SK-N-SH treated with all-trans-retinoic acid at 6 μM for 48 hours (cell line): ENCODE measurements at regions not wholly inside any gene's neighbourhood (a gene's known extent, or its start where the extent isn't known, plus 50 kb on each side); places are given as distances from the start of the nearest gene placed in this dataset.

Experiments
- ARNTL ChIP-seq: fragments of 450-650 bp; formaldehyde crosslinking; IDR thresholded peaks from 2 replicates; pipeline ENCODE4 v1.5.0; 2020; ENCODE audit warnings: low read depth, mild to moderate bottlenecking, moderate library complexity, borderline replicate concordance
- BACH2 ChIP-seq: fragments of 250-450 bp; sonication (Bioruptor Pico); IDR thresholded peaks from 2 replicates; pipeline ENCODE4 v1.9.0; 2021; ENCODE audit warnings: mild to moderate bottlenecking, borderline replicate concordance
- RARB ChIP-seq: fragments of 250-450 bp; sonication (Bioruptor Pico); IDR thresholded peaks from 2 replicates; pipeline ENCODE4 v1.8.0; 2021; ENCODE audit warnings: mild to moderate bottlenecking, moderate library complexity
- SNAI2 ChIP-seq: fragments of 250-450 bp; sonication (Bioruptor Pico); IDR thresholded peaks from 2 replicates; pipeline ENCODE4 v1.5.0; 2020; ENCODE audit warnings: mild to moderate bottlenecking, moderate library complexity
- ZFP3 ChIP-seq: fragments of 250-450 bp; sonication (Bioruptor Pico); IDR thresholded peaks from 2 replicates; pipeline ENCODE4 v1.5.0; 2020; ENCODE audit warnings: mild to moderate bottlenecking, moderate library complexity
- ZFP30 ChIP-seq: fragments of 450-650 bp; formaldehyde crosslinking; IDR thresholded peaks from 2 replicates; pipeline ENCODE4 v1.5.0; 2022; ENCODE audit warnings: mild to moderate bottlenecking, moderate library complexity
- ZNF70 ChIP-seq: fragments of 450-650 bp; formaldehyde crosslinking; IDR thresholded peaks from 2 replicates; pipeline ENCODE4 v1.5.0; 2020; ENCODE audit warnings: mild to moderate bottlenecking, moderate library complexity
- TF ChIP-seq, protein P1 (sequence below): fragments of 250-450 bp; sonication (Bioruptor Pico); IDR thresholded peaks from 2 replicates; pipeline ENCODE4 v1.8.0; 2020; ENCODE audit warnings: mild to moderate bottlenecking, moderate library complexity, borderline replicate concordance
- TF ChIP-seq, protein P2 (sequence below): fragments of 250-450 bp; sonication (Bioruptor Pico); IDR thresholded peaks from 2 replicates; pipeline ENCODE4 v1.5.1; 2020; ENCODE audit warnings: low read depth, mild to moderate bottlenecking, moderate library complexity
- TF ChIP-seq, protein P3 (sequence below): fragments of 250-450 bp; sonication (Bioruptor Pico); IDR thresholded peaks from 2 replicates; pipeline ENCODE4 v1.5.0; 2020; ENCODE audit warnings: mild to moderate bottlenecking, moderate library complexity

DNA sequence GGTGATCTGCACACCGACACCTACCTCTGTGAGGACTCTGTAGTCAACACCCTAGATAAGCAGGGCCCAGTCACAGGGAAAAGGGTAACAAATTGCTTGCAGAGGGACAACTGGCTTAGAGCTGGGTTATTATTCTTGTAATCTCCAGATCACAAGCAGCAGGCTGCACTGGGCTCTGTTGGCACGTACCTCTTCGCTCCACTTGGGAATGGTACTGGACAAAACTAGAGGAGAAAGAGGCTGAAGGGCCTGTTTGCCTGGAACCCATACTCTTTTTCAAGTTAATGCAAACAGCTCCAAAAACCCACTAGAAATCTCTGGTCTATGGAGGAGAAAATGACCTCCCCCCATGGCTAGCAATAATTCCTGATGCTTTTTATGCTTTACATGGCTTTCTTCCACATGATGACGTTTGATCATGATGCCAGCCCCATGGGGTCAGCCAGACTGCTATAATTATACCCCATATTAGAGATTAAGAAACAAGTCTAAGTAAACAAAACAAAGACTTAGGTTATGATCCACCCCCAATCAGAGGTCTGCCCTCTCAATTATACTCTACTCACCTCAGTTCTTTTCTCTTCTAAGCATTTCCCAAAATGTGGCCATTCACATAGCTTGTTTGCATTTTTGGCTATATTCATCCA lies 190.0 kb downstream of the UNC5CL start:
- TF ChIP-seq ZFP3 (CRISPR knock-in tag) (no peak), BACH2 (CRISPR knock-in tag) (no peak), ZFP30 (CRISPR knock-in tag) (no peak), SNAI2 (CRISPR knock-in tag) (no peak), ZNF70 (no peak), RARB (CRISPR knock-in tag) (no peak), ARNTL (CRISPR knock-in tag) (no peak)
- TF ChIP-seq, protein P1, sequence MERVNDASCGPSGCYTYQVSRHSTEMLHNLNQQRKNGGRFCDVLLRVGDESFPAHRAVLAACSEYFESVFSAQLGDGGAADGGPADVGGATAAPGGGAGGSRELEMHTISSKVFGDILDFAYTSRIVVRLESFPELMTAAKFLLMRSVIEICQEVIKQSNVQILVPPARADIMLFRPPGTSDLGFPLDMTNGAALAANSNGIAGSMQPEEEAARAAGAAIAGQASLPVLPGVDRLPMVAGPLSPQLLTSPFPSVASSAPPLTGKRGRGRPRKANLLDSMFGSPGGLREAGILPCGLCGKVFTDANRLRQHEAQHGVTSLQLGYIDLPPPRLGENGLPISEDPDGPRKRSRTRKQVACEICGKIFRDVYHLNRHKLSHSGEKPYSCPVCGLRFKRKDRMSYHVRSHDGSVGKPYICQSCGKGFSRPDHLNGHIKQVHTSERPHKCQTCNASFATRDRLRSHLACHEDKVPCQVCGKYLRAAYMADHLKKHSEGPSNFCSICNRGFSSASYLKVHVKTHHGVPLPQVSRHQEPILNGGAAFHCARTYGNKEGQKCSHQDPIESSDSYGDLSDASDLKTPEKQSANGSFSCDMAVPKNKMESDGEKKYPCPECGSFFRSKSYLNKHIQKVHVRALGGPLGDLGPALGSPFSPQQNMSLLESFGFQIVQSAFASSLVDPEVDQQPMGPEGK (CRISPR knock-in tag), result no peak
- TF ChIP-seq, protein P2, sequence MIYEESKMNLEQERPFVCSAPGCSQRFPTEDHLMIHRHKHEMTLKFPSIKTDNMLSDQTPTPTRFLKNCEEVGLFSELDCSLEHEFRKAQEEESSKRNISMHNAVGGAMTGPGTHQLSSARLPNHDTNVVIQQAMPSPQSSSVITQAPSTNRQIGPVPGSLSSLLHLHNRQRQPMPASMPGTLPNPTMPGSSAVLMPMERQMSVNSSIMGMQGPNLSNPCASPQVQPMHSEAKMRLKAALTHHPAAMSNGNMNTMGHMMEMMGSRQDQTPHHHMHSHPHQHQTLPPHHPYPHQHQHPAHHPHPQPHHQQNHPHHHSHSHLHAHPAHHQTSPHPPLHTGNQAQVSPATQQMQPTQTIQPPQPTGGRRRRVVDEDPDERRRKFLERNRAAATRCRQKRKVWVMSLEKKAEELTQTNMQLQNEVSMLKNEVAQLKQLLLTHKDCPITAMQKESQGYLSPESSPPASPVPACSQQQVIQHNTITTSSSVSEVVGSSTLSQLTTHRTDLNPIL (CRISPR knock-in tag), result no peak
- TF ChIP-seq, protein P3, sequence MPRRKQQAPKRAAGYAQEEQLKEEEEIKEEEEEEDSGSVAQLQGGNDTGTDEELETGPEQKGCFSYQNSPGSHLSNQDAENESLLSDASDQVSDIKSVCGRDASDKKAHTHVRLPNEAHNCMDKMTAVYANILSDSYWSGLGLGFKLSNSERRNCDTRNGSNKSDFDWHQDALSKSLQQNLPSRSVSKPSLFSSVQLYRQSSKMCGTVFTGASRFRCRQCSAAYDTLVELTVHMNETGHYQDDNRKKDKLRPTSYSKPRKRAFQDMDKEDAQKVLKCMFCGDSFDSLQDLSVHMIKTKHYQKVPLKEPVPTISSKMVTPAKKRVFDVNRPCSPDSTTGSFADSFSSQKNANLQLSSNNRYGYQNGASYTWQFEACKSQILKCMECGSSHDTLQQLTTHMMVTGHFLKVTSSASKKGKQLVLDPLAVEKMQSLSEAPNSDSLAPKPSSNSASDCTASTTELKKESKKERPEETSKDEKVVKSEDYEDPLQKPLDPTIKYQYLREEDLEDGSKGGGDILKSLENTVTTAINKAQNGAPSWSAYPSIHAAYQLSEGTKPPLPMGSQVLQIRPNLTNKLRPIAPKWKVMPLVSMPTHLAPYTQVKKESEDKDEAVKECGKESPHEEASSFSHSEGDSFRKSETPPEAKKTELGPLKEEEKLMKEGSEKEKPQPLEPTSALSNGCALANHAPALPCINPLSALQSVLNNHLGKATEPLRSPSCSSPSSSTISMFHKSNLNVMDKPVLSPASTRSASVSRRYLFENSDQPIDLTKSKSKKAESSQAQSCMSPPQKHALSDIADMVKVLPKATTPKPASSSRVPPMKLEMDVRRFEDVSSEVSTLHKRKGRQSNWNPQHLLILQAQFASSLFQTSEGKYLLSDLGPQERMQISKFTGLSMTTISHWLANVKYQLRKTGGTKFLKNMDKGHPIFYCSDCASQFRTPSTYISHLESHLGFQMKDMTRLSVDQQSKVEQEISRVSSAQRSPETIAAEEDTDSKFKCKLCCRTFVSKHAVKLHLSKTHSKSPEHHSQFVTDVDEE (CRISPR knock-in tag), result no peak
